Cerebellar cortex (tissue), 1 donor: ENCODE measurements at regions not wholly inside any gene's neighbourhood (a gene's known extent, or its start where the extent isn't known, plus 50 kb on each side); places are given as distances from the start of the nearest gene placed in this dataset.

ENCODE experiments used
- DNase-seq: peaks from one replicate; pipeline ENCODE4 v3.0.0-alpha.2; 2015; ENCODE audit warnings: low spot score

DNA sequence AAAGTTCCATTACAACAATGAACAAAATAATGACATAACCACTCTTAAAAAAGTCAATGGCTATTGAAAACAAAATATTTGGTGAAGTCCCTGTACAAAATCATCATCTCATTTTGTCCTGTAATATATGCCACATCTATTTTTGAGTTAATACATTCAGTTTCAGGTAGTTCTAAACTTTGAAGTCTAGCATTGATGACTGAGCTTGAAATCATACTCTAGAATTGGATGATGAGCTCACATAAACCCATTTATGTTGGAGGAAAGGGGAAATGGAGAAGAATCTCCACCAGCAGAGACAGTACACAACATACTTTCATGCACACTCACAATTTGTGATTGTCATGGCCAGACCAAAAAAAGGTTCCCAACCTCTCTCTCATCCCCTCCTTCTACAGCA is 371.1 kb upstream of the NR3C2 start:
- DNase-seq = no peak

DNA sequence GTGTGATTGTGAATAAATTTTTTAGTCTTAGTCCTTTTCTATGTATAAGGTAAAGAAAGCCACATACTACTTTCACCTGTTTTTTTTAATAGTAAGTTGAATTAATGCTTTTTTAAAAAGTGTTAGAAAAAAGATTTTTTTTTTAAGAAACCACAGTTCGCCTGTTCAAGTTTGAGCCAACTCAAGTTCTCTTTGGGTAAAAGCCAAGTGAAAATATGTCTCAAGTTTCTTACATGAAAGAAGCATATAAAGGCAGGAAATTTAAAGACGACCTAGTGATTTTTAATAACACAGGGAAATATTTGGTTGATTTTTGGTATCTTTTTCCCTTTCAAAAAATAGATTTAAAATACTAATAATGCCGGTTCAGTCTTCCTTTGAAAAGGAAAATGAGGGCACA is 369.9 kb upstream of the NR3C2 start:
- DNase-seq = no peak

DNA sequence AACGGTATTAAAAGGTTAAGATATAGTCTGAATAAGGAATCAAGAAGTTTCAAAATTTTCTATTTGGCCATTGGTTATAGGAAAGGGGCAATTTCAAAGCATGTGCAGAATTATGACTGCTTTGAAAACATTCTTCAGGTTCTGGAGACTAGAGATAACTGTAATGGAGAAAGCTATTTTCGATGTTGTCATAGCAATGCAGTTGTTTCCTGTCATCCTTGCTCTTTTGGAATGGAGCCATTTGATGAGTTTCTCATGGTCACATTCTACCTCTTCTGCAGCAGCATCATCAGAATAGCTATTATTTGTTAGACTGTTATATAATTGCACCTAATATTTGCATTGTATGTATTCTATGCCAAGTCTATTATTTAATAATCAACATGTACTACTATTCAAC is 368.2 kb upstream of the NR3C2 start:
- no peak for DNase-seq

DNA sequence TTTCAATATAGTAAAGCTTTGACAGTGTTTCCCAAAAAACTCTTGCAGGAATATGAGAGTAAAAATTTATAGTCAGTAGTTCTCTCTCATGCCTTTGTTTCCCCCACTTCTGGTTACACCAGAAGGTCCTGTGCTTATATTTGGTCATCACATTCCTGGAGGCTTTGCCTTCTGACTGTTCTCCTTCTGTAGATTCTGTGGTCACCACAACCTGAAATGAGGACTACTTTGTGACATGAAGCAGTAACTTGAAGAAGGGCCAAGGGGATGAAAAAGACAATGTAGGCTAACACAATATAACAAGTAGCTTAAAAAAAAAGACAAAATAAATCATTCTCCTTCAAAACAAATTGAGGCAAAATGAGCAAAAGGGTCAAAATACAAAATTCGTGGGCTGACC is 366.2 kb upstream of the NR3C2 start:
- no peak for DNase-seq

DNA sequence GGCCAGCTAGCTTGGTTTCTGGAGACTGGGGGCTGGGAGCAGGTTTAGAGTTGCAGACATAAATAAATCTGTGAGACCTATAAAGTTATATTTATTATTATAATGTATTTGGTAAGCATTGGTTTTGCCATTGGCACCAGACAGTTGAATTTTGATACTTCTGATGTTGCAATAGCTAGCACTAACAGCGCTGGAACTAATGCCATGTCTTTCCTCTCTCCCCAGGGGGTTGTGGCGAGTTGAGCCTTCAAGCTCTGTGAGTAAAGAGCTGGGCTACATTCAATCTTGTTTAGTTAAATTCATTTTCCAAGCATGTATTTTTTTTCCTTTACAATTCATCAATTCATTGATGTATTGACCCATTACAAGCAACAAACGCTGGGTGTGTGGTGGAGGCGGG is 358.7 kb upstream of the NR3C2 start:
- DNase-seq = no peak

DNA sequence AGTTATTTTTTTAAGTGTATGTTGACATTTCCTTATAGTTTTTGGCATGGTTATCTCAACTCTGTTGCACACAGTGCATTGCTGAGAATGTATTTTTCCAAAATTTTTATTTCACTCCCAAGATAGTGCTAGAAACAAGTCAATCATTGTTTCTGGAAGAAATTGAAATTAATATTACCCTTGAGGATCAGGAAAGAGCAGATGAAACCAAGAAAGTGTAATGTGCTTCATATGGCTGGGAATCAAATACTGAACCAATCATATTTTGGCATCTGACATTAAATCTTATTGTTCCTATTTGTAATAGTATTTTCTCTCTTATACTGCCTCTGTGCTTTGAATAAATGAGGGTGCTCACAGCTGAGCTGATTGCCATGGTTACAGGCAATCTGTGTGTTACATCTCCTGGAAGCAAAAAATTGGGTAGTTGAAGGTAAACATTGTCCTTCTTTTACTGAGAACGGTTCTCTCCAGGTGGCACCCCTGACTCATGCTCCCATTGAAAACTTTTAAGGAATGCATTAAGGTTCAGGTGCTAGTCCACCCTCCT is 358.2 kb upstream of the NR3C2 start:
- DNase-seq = no peak

DNA sequence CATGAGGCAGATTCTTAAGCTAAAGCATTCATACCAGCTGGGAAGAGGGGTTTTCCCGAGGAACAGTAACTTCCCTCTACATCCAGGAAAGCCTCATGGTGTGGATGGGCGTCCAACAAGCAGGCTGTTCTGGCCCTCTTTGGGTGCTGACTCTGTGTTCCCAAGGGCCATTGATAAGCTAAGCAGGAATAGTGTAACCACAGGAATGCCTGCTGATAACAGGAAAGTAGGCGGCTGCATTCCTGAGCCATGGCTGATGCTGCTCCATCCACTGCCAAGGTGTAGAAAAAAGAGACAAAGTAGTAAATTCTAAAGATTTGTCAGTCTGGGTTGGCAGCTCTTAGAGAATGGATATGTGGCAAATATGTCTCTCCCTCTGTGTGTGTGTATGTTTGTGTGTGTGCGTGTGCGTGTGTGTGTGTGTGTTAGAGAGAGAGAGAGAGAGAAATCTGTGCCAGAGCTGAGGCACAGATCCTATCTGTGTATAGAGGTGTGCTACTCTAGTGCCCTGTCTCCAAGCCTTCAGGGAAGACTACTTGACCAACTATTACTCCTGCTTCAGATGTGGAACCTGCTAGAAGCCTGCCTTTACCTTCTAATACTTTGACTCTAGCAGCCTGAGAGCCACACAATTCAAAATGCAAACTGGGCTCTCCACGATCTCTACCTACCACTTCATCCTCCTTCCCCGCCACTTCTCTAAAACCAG is 353.1 kb upstream of the NR3C2 start:
- DNase-seq = no peak

DNA sequence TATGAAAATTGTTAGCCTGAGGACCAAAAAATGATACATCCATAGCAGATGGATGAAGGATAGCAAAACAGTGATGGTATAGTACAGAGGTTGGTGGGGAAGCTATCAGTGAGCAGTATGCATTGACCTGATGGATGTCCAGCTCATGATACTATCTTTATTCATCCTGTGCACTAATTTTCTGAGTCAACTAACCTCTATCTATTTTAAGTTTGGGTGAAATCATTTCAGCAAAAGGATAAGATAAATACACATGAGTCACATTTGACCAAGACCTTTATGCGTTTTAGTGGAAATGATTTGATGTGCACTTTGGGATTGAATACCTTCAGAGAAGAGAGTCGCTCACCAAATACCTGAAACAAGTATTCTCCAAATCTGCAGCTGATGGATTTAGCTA is 351.0 kb upstream of the NR3C2 start:
- DNase-seq = no peak

DNA sequence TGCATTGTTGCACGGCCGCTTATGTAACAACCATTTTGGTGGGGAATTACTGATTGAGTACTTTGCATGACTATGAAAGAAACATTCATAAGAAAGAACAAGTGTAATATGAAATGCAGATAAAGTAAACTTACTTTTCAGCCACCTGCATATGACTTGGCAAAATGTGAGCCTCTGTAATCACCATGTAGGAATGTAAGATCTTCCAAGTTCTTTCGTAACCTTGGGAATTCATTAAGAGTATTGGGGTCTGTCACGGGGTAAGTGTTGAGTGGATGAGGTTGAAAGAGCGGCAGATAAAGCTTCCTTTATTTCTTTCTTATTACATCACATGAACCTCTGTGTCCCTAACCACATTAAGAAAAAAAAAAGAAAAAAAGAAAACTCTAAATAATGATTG is 348.5 kb upstream of the NR3C2 start:
- DNase-seq = no peak

DNA sequence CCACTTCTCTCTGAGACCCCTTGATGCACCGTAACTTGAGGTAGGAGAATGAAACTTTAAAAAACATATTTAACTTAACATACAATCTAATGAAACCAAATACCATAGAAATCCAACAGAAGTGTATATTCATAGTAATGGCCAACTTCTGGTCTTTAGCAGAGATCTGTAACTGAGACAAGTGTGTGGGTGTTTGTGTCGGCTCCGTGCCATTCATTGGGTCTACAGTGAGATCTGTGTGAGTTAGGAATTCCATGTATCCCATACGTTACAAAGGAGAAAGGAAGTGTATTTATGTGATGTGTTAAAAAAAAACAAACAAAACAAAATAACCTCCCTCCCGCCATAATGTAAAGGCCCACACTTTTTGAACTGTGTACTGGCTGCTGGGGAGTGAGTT is 348.0 kb upstream of the NR3C2 start:
- no peak for DNase-seq

DNA sequence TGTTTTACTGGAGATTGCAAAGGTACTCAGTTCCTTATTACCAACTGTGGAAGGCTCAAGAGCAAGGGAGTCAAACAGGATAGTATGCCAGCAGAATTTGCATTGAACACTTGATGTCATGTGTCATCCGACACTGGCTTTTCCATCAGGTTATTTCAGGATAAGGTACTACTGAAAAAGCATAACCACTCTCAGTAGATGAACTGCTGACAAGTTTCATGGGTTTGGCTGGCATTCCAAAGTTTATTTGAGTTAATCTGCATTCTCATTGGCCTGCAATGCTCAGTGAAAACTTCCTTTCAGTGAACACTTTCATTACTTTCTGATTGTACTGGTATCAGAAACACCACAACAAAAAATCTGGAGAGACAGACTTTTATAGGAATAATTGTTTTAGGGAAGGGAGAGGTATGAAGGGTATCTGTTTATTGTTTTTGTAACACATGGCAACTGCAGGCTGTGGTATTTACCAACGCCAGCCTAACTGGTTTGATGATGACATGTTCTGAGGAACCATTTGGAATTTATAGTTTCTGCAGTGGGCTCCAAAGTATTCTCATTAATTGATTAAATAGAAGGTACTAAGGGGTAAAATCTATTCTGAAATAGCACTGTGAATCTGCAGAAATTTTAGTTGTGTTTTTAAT is 345.7 kb upstream of the NR3C2 start:
- no peak for DNase-seq

DNA sequence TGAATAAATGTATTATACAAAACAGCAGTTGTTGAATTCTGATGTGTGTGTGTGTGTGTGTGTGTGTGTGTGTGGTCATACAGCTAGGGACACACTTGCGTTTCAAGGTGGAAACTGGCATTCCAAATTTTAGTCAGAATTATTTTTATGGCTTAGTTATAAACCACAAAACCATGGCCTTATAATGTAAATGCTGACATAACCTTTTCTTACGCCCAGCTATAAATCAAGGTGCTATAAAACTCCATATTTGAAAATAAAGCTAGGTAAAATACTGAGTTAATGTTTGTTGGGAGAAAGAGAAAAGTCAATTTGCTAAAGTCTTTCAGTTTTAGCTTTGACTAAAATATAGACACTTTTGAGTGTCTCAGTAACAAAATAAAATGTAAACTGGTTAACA is 345.1 kb upstream of the NR3C2 start:
- DNase-seq = no peak

DNA sequence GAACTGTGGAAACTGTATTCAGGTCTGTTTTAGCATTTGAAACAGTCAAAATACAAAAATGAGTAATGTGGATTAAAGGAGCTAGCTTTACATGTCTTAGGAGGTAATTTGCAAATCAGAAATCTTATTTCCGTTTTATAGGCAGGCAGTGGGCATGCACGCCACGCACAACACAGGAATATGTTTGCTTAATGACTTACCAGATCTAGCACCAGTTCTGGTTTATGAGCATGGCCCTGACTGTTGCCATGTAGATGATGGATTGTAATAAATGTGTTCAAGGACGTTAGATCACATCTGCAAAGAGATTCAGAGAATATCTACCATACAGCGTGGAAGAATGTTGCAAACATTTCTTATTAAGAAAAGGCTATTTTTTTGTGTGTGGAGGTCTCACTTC is 344.5 kb upstream of the NR3C2 start:
- no peak for DNase-seq

DNA sequence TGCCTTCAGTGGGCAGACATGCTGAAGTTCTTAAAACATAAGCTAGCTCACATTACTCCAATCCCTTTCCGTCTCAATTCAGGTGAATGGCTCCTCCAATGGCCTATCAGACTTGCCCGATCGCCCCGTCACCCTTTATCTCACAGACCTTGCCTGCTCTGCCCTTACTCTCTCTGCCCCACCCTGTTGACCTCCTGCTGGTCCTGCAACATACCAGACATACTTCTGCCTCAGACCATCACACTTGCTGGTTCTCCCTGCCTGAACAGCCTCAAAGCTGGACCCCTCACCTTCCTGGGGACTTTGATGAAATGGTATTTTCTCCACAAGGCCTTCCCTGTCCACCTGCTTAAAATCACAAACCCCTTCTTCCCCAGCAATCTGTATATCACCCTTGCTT is 340.1 kb upstream of the NR3C2 start:
- DNase-seq = no peak

DNA sequence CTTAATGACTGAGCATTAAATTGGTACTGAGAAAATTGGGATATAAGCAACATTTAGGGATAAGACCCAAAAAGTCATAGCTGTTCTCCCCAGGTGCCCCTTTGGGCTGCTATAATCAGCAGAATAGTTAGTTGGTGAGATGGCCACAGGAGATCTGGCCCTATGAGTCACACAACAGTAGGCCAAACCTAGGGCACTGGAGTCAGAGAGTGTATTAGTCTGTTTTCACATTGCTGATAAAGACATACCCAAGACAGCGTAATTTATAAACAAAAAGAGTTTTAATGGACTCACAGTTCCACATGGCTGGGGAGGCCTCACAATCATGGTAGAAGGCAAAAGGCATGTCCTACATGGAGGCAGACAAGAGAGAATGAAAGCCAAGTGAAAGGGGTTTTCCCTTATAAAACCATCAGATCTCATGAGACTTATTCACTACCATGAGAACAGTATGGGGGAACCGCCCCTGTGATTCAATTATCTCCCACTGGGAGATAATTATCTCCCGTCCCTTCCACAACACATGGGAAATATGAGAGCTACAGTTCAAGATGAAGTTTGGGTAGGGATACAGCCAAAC is 338.3 kb upstream of the NR3C2 start:
- DNase-seq = no peak

DNA sequence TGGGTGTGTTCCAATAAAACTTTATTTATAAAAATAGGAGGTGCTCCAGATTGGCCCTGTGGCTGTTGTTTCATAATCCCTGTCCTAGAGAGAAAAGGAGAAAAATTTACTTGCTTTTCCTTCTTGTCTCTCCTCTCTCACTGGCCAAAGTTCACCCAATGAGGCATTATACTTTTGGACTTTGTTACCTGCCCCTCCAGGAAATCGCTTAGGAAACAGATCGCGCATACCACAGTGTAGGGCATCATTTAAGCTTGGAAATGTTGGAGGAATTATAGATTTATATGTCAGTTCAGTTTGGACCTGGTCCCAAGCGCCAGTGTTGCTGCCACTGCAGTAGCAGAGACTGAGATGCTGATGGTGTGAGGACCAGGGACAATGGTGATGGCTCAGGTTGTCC is 337.6 kb upstream of the NR3C2 start:
- no peak for DNase-seq

DNA sequence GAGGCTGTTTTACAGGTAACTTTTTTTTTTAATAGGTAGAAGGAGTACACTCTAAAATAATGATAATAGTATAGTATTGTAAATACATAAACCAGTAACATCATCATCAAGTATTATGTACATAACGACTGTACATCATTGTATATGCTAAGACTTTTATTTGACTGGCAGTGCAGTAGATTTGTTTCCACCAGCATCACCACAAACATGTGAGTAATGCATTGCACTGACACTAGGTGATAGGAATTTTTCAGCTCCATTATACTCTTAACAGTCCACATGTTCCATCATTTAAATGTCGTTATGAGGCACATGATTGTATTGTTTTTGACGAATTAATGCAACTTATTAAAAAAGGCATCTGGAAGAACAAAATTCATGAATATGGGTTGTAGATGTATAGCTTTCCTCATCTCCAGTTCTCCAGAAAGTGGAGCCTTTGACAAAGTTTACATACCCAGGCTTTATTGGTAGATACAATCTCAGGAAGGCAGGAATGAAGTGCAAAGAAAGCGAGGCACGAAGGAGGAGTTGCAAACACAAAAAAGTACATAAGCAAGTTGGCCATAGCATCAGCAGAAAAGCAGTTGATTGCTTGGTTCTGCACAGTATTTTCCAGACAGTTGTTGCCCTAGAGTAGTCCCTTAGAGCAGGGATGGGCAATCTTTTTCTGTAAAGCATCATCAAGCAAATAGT is 336.9 kb upstream of the NR3C2 start:
- DNase-seq = no peak

DNA sequence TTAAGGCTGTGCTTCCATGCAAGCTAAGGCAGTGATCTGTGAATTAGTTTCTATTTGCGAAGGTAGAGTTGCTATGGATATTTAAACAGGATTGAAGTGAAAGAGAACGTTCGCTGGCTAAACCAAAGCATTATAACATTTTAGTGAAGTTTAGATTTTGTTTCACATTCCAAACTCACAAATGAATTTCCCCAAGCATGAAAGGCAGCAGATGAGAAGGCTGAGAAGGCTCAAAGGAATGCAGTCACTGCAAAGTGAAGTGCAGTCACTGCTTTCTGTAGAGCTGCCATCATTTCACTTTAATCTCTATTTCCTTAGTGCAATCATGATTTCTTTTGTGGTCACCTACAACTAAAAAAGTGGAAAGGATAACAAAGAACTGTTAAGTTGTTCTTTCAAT is 334.7 kb upstream of the NR3C2 start:
- DNase-seq = no peak

DNA sequence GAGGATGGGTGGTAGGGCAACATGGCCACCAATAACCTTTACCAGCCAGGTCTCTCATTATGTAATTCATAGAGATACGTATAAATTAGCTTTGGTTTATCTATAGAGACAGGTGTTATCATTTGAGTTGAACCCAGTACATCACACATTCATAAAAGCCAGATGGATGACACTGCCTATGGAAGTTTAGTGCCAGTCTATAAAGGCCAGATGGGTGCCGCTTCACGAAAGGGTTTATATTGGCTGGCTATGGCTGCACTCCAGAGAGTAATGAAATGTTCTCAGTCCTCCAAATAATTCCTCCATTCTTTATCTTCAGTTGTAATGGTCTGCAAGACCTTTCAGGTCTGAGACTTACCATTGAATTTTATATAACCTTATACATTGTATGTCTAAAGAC is 331.9 kb upstream of the NR3C2 start:
- DNase-seq = no peak

DNA sequence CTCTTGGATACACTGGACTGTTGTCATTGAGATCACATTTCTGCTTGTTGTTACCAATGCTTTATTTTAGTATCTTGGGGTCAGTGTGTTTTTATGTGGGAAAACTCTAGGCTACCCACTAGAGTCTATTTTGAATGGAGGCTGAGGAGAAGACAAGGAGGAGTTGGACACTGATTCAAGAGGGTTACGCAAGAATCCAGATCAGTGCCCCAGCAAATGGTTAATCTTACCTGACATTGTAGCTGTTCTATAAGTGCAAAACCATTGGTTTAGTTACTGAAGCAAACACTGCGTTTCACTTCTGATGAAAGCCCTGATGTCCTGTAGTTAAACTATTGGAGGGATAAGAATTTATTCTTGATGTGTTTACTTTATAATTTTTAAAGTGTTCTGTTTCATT is 331.1 kb upstream of the NR3C2 start:
- DNase-seq = no peak

DNA sequence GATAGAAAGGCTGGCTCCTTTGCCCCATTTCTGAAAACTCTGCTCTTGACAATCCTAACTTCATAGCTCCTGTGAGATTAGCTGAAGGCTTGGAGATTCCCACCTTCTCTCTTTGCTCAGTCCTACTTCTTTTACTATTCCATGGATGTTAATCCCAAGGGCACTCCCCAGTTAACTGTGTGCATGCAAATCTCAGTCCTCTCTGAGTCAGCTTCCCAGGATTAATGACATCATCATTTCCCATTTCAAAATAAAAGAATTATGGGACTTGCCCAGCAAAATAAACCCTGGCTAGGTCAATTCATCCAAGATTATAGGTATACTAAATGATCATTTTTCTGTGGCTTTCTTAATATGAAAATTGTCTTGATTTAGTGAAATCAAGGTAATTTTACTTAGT is 328.6 kb upstream of the NR3C2 start:
- no peak for DNase-seq

DNA sequence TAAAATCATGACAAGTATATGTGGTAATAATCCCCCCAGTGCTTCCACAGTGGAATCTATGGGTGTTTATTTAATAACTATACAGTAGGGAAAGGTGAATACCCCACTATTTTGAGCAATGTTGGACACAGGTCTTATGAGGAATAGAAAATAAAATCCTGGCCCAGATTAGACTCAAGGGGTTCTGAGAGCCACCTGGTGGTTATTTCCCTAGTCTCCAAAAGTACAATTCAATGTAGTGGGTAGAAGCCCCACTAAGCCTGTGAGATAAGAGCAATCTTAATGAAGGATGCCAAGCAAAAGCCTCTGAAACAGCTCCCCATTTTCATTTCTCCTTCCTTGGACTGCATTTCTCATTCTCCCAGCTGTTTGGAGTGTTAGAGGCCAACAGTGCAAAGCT is 328.2 kb upstream of the NR3C2 start:
- no peak for DNase-seq

DNA sequence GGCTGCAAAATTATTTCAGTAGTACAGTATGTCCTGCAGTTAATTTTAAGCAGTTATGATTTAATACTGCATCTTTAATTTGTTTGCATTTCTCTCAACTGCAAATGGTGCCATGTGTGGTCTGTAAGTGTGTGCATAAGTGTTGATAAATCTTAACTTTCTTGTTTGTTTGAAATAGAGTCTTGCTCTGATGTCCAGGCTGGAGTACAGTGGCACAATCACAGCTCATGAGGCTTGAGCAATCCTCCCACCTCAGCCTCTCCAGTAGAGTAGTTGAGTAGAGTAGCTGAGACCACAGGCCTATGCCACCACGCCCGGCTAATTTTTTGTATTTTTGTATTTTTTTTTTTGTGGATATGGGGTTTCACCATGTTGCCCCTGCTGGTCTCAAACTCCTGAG is 322.5 kb upstream of the NR3C2 start:
- no peak for DNase-seq
